ENCODE measurements at regions not wholly inside any gene's neighbourhood (a gene's known extent, or its start where the extent isn't known, plus 50 kb on each side); places are given as distances from the start of the nearest gene placed in this dataset.

GRCh38 chr15:53000409-53000808 lies 210.3 kb upstream of the ONECUT1 start:
- DNase-seq: no peak

- DNase-seq: no peak
Observed at GRCh38 chr15:52997123-52997522, 207.0 kb upstream of the ONECUT1 start.

- DNase-seq: no peak
Observed at GRCh38 chr15:52994290-52994689, 204.2 kb upstream of the ONECUT1 start.

GRCh38 chr15:52984507-52984906 lies 194.4 kb upstream of the ONECUT1 start:
- DNase-seq: no peak

GRCh38 chr15:52980446-52980845 lies 190.3 kb upstream of the ONECUT1 start:
- DNase-seq: no peak

- DNase-seq: no peak
Observed at GRCh38 chr15:52976516-52977075, 186.5 kb upstream of the ONECUT1 start.

GRCh38 chr15:52975941-52976449 lies 185.9 kb upstream of the ONECUT1 start:
- no peak for DNase-seq

GRCh38 chr15:52963865-52964264 lies 173.7 kb upstream of the ONECUT1 start:
- no peak for DNase-seq

GRCh38 chr15:52960283-52960682 lies 170.1 kb upstream of the ONECUT1 start:
- DNase-seq: no peak

- DNase-seq: no peak
Observed at GRCh38 chr15:52943746-52944145, 153.6 kb upstream of the ONECUT1 start.

- no peak for DNase-seq
Observed at GRCh38 chr15:52936489-52936888, 146.4 kb upstream of the ONECUT1 start.

GRCh38 chr15:52925130-52925529 lies 135.0 kb upstream of the ONECUT1 start:
- DNase-seq: no peak

- DNase-seq: no peak
Observed at GRCh38 chr15:52924630-52925029, 134.5 kb upstream of the ONECUT1 start.

- no peak for DNase-seq
Observed at GRCh38 chr15:52923626-52924025, 133.5 kb upstream of the ONECUT1 start.

- no peak for DNase-seq
Observed at GRCh38 chr15:52922871-52923270, 132.7 kb upstream of the ONECUT1 start.

- no peak for DNase-seq
Observed at GRCh38 chr15:52912172-52912571, 122.0 kb upstream of the ONECUT1 start.

GRCh38 chr15:52893338-52893737 lies 103.2 kb upstream of the ONECUT1 start:
- no peak for DNase-seq

GRCh38 chr15:52879904-52880303 lies 89.8 kb upstream of the ONECUT1 start:
- no peak for DNase-seq

- DNase-seq: no peak
Observed at GRCh38 chr15:52879145-52879544, 89.0 kb upstream of the ONECUT1 start.

GRCh38 chr15:52876991-52877663 lies 87.0 kb upstream of the ONECUT1 start:
- DNase-seq: no peak

GRCh38 chr15:52872036-52872818 lies 82.1 kb upstream of the ONECUT1 start:
- no peak for DNase-seq

GRCh38 chr15:52870015-52870414 lies 79.9 kb upstream of the ONECUT1 start:
- no peak for DNase-seq

GRCh38 chr15:52866698-52867097 lies 76.6 kb upstream of the ONECUT1 start:
- DNase-seq: no peak

GRCh38 chr15:52862677-52863076 lies 72.5 kb upstream of the ONECUT1 start:
- no peak for DNase-seq
